Neutrophil (primary cell): ENCODE measurements at regions not wholly inside any gene's neighbourhood (a gene's known extent, or its start where the extent isn't known, plus 50 kb on each side); places are given as distances from the start of the nearest gene placed in this dataset.

Source experiments
- H3K27ac ChIP-seq: fragments of 200-600 bp; sonication (generic); 2 replicates; pipeline ENCODE4 v1.5.1; 2016; ENCODE audit warnings: mild to moderate bottlenecking, moderate library complexity
- H3K27me3 ChIP-seq: fragments of 200-600 bp; sonication (generic); 2 replicates; pipeline ENCODE4 v1.6.0; 2016; ENCODE audit warnings: mild to moderate bottlenecking
- H3K36me3 ChIP-seq: fragments of 200-600 bp; sonication (generic); 2 replicates; pipeline ENCODE4 v1.5.1; 2017
- H3K4me1 ChIP-seq, 2 experiments: fragments of 200-600 bp in 1 of 2; sonication (generic) in 1 of 2; 1 replicate in 1 of 2; 2 replicates in 1 of 2; pipeline versions ENCODE4 v1.5.1 to v1.6.1; 2013 to 2016; ENCODE audit warnings: low read depth in 1 of 2, low read length in 1 of 2, mild to moderate bottlenecking in 1 of 2, moderate library complexity in 1 of 2; ENCODE audit not compliant: control insufficient read depth in 1 of 2, insufficient read depth in 1 of 2
- H3K4me3 ChIP-seq, 2 experiments: fragments of 200-600 bp in 1 of 2; sonication (generic) in 1 of 2; 1 replicate in 1 of 2; 2 replicates in 1 of 2; pipeline ENCODE4 v1.5.1; 2013 to 2016; ENCODE audit warnings: low read depth in 1 of 2, low read length in 1 of 2, mild to moderate bottlenecking in 1 of 2, moderate library complexity in 1 of 2
- H3K9me3 ChIP-seq: fragments of 200-600 bp; sonication (generic); 2 replicates; pipeline ENCODE4 v1.5.1; 2016
- TF ChIP-seq, protein P1 (sequence below): fragments of 200-600 bp; sonication (generic); IDR thresholded peaks from 2 replicates; pipeline ENCODE4 v1.5.1; 2016; ENCODE audit warnings: antibody characterized with exemption

DNA sequence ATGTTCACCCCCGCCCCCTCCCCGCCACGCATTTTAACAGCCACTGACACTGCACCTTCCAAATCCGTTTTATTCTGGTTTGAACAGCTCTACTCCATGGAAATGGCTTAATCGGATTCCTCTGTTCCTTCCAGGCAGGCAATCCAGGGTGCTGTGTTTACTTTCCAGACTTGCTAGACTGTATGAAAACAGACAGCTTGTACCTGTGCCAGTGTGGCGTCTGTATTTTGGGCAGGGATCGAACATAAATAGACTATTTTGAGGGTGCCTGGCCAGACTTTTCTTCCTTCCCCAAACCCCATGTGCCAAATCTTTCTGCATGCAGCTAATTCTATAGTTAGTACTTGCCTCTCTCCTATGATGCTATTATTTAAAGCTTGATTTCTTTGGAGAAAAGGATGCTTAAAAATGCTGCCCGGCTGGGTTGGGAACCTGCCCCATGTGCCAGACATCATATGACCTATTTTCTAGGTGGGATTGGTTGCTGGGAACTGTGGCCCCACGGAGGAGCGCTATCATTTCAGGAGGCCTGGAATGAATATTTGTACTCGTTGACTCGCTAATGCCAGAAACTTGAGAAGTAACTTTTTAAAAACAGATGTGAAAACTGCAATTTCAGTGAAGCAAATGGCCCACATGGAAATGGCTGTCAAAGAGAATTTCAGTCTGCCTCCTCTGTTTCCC lies 814.8 kb downstream of the BRD1 start:
- no peak overlapping the region for H3K27ac ChIP-seq
- no peaks in the 10 kb centered on the region for H3K27me3 ChIP-seq
- TF ChIP-seq, protein P1, sequence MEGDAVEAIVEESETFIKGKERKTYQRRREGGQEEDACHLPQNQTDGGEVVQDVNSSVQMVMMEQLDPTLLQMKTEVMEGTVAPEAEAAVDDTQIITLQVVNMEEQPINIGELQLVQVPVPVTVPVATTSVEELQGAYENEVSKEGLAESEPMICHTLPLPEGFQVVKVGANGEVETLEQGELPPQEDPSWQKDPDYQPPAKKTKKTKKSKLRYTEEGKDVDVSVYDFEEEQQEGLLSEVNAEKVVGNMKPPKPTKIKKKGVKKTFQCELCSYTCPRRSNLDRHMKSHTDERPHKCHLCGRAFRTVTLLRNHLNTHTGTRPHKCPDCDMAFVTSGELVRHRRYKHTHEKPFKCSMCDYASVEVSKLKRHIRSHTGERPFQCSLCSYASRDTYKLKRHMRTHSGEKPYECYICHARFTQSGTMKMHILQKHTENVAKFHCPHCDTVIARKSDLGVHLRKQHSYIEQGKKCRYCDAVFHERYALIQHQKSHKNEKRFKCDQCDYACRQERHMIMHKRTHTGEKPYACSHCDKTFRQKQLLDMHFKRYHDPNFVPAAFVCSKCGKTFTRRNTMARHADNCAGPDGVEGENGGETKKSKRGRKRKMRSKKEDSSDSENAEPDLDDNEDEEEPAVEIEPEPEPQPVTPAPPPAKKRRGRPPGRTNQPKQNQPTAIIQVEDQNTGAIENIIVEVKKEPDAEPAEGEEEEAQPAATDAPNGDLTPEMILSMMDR, result no peak
- H3K4me1 ChIP-seq, result no peaks in the 10 kb centered on the region
- no peaks in the 10 kb centered on the region for H3K36me3 ChIP-seq
- H3K4me3 ChIP-seq, result no peak overlapping the region
- no peaks in the 10 kb centered on the region for H3K9me3 ChIP-seq

DNA sequence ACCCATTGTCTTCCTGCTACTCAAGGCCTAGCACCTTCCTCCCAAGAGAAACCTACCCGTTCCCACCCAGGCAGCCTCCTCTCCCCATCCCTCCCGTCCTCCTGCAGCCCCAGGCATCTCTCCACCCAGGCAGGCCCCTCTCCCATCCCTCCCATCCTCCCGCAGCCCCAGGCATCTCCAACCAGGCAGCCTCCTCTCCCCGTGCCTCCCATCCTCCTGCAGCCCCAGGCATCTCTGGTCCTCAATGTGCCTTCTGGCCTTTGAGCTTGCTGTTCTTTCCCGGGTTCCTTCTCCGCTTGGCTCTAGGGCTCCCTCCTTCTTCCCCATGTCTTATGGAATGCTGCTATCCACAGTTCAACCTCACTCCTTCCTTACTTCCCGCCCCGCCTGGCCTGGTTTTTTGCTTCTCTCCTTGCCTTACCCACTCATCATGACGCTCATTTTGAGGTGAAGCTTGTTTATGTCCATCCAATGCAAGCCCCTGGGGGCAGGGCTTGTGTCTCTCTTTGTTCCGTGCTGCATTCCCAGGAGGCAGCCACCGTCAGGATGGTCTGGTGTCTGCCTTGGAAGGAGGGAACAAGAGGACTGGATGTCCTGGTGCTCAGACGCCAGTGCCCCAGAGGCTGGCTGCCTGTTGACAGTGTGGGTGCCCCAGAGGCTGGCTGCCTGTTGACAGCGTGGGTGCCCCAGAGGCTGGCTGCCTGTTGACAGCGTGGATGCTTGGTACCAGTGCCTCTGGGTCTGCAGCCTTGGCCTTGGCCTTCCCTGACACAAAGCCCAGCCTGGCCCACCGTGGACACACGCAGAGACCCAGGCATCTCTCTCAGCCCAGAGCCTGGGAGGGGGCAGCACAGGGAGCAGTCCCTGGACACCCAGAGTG lies 815.7 kb downstream of the BRD1 start:
- H3K4me1 ChIP-seq, result no peaks in the 10 kb centered on the region
- no peaks in the 10 kb centered on the region for H3K27me3 ChIP-seq
- H3K9me3 ChIP-seq, result no peaks in the 10 kb centered on the region
- H3K27ac ChIP-seq, result no peak overlapping the region
- TF ChIP-seq, protein P1, result no peak
- H3K4me3 ChIP-seq, result no peak overlapping the region
- no peaks in the 10 kb centered on the region for H3K36me3 ChIP-seq

DNA sequence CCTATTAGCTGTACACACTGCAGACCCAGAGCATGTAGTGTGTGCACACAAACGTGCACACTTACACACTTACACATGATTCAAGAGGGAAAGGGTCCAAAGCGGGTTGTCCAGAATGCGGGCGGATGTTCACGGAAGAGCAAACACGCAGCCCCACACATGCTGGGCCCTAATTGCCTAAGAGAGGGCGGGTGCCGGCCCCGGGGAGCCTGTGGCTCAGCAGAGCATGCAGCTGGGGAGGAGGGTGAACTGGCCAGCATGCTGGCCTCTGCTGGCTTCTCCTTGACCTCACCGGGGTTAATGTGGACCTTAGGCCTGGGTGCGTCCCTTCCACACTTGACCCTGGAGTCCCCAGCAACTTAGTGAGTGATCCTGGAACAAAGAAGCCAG lies 816.3 kb downstream of the BRD1 start:
- Histone ChIP-seq H3K36me3 (no peaks in the 10 kb centered on the region), H3K27me3 (no peaks in the 10 kb centered on the region), H3K9me3 (no peaks in the 10 kb centered on the region), H3K27ac (no peak overlapping the region), H3K4me3 (no peak overlapping the region), H3K4me1 (no peaks in the 10 kb centered on the region)
- TF ChIP-seq, protein P1, result no peak

DNA sequence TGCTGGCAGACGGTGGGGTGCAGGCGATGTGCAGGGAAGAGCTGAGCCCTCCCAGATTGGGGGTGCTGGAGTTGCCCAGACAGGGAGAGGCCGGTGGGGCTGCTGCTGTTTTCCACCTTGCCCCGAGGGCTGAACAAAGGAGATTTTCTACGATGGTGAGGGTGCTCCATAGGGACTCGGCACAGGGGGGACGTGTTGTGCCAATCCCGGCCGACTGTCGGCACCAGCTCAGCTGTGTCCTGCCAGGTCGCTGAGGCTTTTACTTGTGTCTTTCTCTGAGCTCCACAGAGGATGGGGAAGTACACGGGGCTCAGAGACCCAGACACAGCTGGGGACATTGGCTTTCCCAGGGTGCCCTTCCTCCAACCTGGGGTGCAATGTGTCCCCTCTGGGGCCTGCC lies 816.8 kb downstream of the BRD1 start:
- no peaks in the 10 kb centered on the region for H3K9me3 ChIP-seq
- TF ChIP-seq, protein P1, result no peak
- H3K27me3 ChIP-seq, result no peaks in the 10 kb centered on the region

DNA sequence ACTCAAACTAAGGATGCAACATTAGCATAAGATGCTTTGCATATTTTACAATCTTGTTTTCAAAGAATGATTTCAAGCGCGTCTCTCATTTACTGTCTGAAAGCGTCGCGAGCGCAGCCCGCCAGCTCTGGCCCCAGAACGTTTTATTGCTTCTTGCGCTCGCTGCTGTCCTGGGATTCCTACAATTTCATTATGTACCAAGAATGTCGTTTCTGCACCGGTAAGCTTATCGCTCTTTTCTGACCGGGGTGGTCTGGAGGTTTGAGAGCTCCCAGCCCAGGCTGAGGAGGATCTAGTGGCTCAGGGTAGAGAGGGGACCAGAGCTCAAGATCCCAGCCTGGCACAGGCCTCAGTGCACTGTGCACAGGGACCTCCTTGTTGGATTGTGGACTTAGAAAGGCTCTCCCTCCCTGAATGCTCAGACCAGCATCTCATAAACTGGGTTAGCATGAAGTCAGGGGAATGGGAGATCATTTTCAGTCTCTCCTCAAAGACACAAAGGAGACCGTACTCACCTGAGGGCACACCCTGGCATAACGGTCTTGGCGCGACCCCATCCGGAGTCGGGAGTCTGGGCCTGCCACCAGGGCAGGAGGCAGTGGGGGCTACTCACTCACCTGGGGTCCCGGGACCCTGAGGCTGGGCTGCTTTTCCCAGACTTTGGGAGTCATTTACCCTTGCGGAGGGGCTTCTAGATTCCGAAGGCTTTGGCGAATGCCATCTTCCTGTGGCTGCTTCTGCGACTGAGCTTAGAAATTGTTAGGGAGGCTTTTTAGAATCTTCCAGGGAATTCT lies 817.4 kb downstream of the BRD1 start:
- H3K36me3 ChIP-seq, result no peaks in the 10 kb centered on the region
- H3K9me3 ChIP-seq, result no peaks in the 10 kb centered on the region
- no peak overlapping the region for H3K4me3 ChIP-seq
- no peak overlapping the region for H3K27ac ChIP-seq
- TF ChIP-seq, protein P1, result no peak
- H3K27me3 ChIP-seq, result no peaks in the 10 kb centered on the region
- no peaks in the 10 kb centered on the region for H3K4me1 ChIP-seq

More for the DNA sequence above, 816.8 kb downstream of the BRD1 start:
- H3K27ac ChIP-seq, result no peak overlapping the region
- no peaks in the 10 kb centered on the region for H3K36me3 ChIP-seq
- H3K4me1 ChIP-seq, result no peaks in the 10 kb centered on the region
- no peak overlapping the region for H3K4me3 ChIP-seq
